ENCODE measurements at regions not wholly inside any gene's neighbourhood (a gene's known extent, or its start where the extent isn't known, plus 50 kb on each side); places are given as distances from the start of the nearest gene placed in this dataset.

- H3K36me3 ChIP-seq (ENCODE audit: insufficient read depth, low read length), result no peaks in the 10 kb centered on the region
- TF ChIP-seq RAD21 (conservative IDR thresholded peaks at IDR 0.05) (no peak), MXI1 (conservative IDR thresholded peaks at IDR 0.05; ENCODE audit: poor library complexity, severe bottlenecking) (no peak), POLR2AphosphoS5 (IDR thresholded peaks at IDR 0.05) (no peak), SMC3 (conservative IDR thresholded peaks at IDR 0.05; ENCODE audit: poor library complexity) (no peak), REST (IDR thresholded peaks at IDR 0.05; ENCODE audit: borderline replicate concordance) (no peak), CTCF (IDR thresholded peaks at IDR 0.05; ENCODE audit: poor library complexity, severe bottlenecking) (no peak)
- no peaks in the 10 kb centered on the region for H3K9me2 ChIP-seq (ENCODE audit: insufficient read depth, low read length)
- no peak overlapping the region for H3K4me3 ChIP-seq (ENCODE audit: low read length)
- no peaks in the 10 kb centered on the region for H3K79me2 ChIP-seq (replicated peaks; ENCODE audit: insufficient read depth, low read length)
- H3K9ac ChIP-seq (ENCODE audit: low read length), result no peak overlapping the region
- H3F3A ChIP-seq (ENCODE audit: insufficient read depth, low read length, poor library complexity, severe bottlenecking), result no peaks in the 10 kb centered on the region
- H2AFZ ChIP-seq (ENCODE audit: low read depth, low read length), result no peak overlapping the region
- no peaks in the 10 kb centered on the region for H3K27me3 ChIP-seq (ENCODE audit: insufficient read depth, low read depth, low read length)
- no peak overlapping the region for H3K4me2 ChIP-seq (ENCODE audit: low read length)
- no peaks in the 10 kb centered on the region for H3K9me3 ChIP-seq (ENCODE audit: low read length)
- H3K27ac ChIP-seq (ENCODE audit: low read length), result no peak overlapping the region
- no peaks in the 10 kb centered on the region for H4K20me1 ChIP-seq (ENCODE audit: insufficient read depth)
Observed at GRCh38 chr3:153084431-153084830, 77.6 kb upstream of the RAP2B start.

- H3K36me3 ChIP-seq (ENCODE audit: insufficient read depth, low read length), result no peaks in the 10 kb centered on the region
- no peaks in the 10 kb centered on the region for H3K9me3 ChIP-seq (ENCODE audit: low read length)
- no peak overlapping the region for H3K27ac ChIP-seq (ENCODE audit: low read length)
- H3K4me2 ChIP-seq (ENCODE audit: low read length), result no peak overlapping the region
- no peak overlapping the region for H3K9ac ChIP-seq (ENCODE audit: low read length)
- no peaks in the 10 kb centered on the region for H3F3A ChIP-seq (ENCODE audit: insufficient read depth, low read length, poor library complexity, severe bottlenecking)
- TF ChIP-seq MXI1 (conservative IDR thresholded peaks at IDR 0.05; ENCODE audit: poor library complexity, severe bottlenecking), result no peak
- no peak for TF ChIP-seq SMC3 (conservative IDR thresholded peaks at IDR 0.05; ENCODE audit: poor library complexity)
- no peak for TF ChIP-seq CTCF (IDR thresholded peaks at IDR 0.05; ENCODE audit: poor library complexity, severe bottlenecking)
- TF ChIP-seq REST (IDR thresholded peaks at IDR 0.05; ENCODE audit: borderline replicate concordance), result no peak
- TF ChIP-seq EP300 (conservative IDR thresholded peaks at IDR 0.05; ENCODE audit: poor library complexity, severe bottlenecking), result no peak
- TF ChIP-seq POLR2AphosphoS5 (IDR thresholded peaks at IDR 0.05), result no peak
- TF ChIP-seq EZH2 (IDR thresholded peaks at IDR 0.05; ENCODE audit: borderline replicate concordance, insufficient read depth, low read length, poor library complexity, severe bottlenecking), result no peak
- TF ChIP-seq RAD21 (conservative IDR thresholded peaks at IDR 0.05), result no peak
- no peak for TF ChIP-seq TAF1 (IDR thresholded peaks at IDR 0.05; ENCODE audit: low read depth)
- no peak overlapping the region for H3K4me3 ChIP-seq (ENCODE audit: low read length)
- no peaks in the 10 kb centered on the region for H3K79me2 ChIP-seq (replicated peaks; ENCODE audit: insufficient read depth, low read length)
- no peak overlapping the region for H2AFZ ChIP-seq (ENCODE audit: low read depth, low read length)
- no peaks in the 10 kb centered on the region for H3K9me2 ChIP-seq (ENCODE audit: insufficient read depth, low read length)
- H4K20me1 ChIP-seq (ENCODE audit: insufficient read depth), result no peaks in the 10 kb centered on the region
- no peaks in the 10 kb centered on the region for H3K27me3 ChIP-seq (ENCODE audit: insufficient read depth, low read depth, low read length)
Observed at GRCh38 chr3:153087595-153088566, 74.1 kb upstream of the RAP2B start.
